ENCODE measurements at regions not wholly inside any gene's neighbourhood (a gene's known extent, or its start where the extent isn't known, plus 50 kb on each side); places are given as distances from the start of the nearest gene placed in this dataset.

GRCh38 chr9:78122631-78123030, 91.0 kb upstream of the GNAQ start:
- Histone ChIP-seq H3K9ac (ENCODE audit: extremely low read depth, insufficient read length, low read length) (no peak overlapping the region), H3K18ac (ENCODE audit: insufficient read length, low read depth, low read length) (no peak overlapping the region), H2BK15ac (ENCODE audit: low read depth, low read length) (no peak overlapping the region), H4K91ac (ENCODE audit: insufficient read length, low read depth, low read length) (no peak overlapping the region), H4K5ac (ENCODE audit: insufficient read length, low read depth, low read length) (no peak overlapping the region), H3K56ac (ENCODE audit: insufficient read length, low read depth, low read length) (no peak overlapping the region), H2BK120ac (ENCODE audit: low read depth, low read length, poor library complexity, severe bottlenecking) (no peak overlapping the region), H3K27ac (ENCODE audit: insufficient read length, low read depth, low read length) (no peak overlapping the region), H3K23ac (ENCODE audit: insufficient read length, low read depth, low read length) (no peak overlapping the region), H3K4ac (ENCODE audit: low read depth, low read length) (no peak overlapping the region), H2AFZ (ENCODE audit: low read length) (no peak overlapping the region), H3K4me2 (ENCODE audit: insufficient read depth, insufficient read length, low read length) (no peak overlapping the region), H2AK5ac (ENCODE audit: insufficient read length, low read length) (no peak overlapping the region), H3K27me3 (ENCODE audit: insufficient read depth, low read length) (no peaks in the 10 kb centered on the region), H2BK12ac (ENCODE audit: insufficient read length, low read depth, low read length) (no peak overlapping the region), H2BK20ac (ENCODE audit: low read depth, low read length, poor library complexity, severe bottlenecking) (no peak overlapping the region), H2BK5ac (ENCODE audit: insufficient read length, low read length) (no peak overlapping the region), H3K9me3 (ENCODE audit: control insufficient read depth, low read depth, low read length) (no peaks in the 10 kb centered on the region), H4K20me1 (ENCODE audit: control insufficient read depth, insufficient read depth, insufficient read length) (no peaks in the 10 kb centered on the region), H3K4me1 (ENCODE audit: insufficient read depth, low read length) (no peaks in the 10 kb centered on the region), H3K79me2 (ENCODE audit: insufficient read depth, low read length) (no peaks in the 10 kb centered on the region), H3T11ph (ENCODE audit: low read length) (no peak overlapping the region), H4K8ac (replicated peaks; ENCODE audit: insufficient read length, low read depth, low read length) (no peak overlapping the region), H3K23me2 (ENCODE audit: insufficient read length, low read depth, low read length, poor library complexity, severe bottlenecking) (no peaks in the 10 kb centered on the region), H3K14ac (ENCODE audit: insufficient read depth, low read length) (no peak overlapping the region), H3K79me1 (ENCODE audit: insufficient read depth, low read depth, low read length, poor library complexity, severe bottlenecking) (no peaks in the 10 kb centered on the region)
- peaks cover 0 to 6% of the 10 kb centered on the region in 2 experiments; a peak in 2 of 4 replicates for H3K4me1 Mint-ChIP-seq
- no peak for TF ChIP-seq CTCF (conservative IDR thresholded peaks at IDR 0.05)
- no peak overlapping the region for H3K4me3 Mint-ChIP-seq
- DNase-seq: no peak
- H3K9me3 Mint-ChIP-seq: no peaks in the 10 kb centered on the region
- H3K27me3 Mint-ChIP-seq (ENCODE audit: low read depth): peaks cover 4% of the 10 kb centered on the region
- no CpG with 5 or more reads among the region's 5 CpGs for WGBS (ENCODE audit: extremely low coverage, insufficient read length, low lambda C conversion rate)
- H3K27ac Mint-ChIP-seq: no peak overlapping the region
- H3K36me3 Mint-ChIP-seq (ENCODE audit: insufficient read depth in 1 of 3, low read depth in 3 of 3): no peaks in the 10 kb centered on the region

Data from H9 (cell line).